Endothelial cell of umbilical vein (primary cell): ENCODE measurements at regions not wholly inside any gene's neighbourhood (a gene's known extent, or its start where the extent isn't known, plus 50 kb on each side); places are given as distances from the start of the nearest gene placed in this dataset.

Experiments used
- BruUV-seq: library from RNA; stranded (reverse); fragments of 400-500 nt; replicated peaks from 2 replicates; lab custom pipeline; 2021; lab: Mats Ljungman, UMichigan
- CTCF ChIA-PET: fragments of 300-600, 350-600 bp; sonication (Branson Sonifier 250); formaldehyde crosslinking; loops from one replicate; lab custom pipeline; 2021; ENCODE audit warnings: antibody characterized with exemption, inconsistent platforms; lab: Charles Lee
- POLR2A ChIA-PET: fragments of 300-600, 350-600 bp; sonication (Branson Sonifier 250); formaldehyde crosslinking; loops from one replicate; lab custom pipeline; 2021; ENCODE audit warnings: antibody characterized with exemption, inconsistent platforms; lab: Charles Lee
- DNase-seq: peaks from one replicate; pipeline ENCODE4 v3.0.0-alpha.2; 2011; ENCODE audit warnings: low read depth, low spot score
- FAIRE-seq: peaks from 2 replicates; lab custom pipeline; 2011; peaks lifted over from hg19 to GRCh38; lab: Jason Lieb, UNC
- H2AFZ ChIP-seq: 2 replicates; pipeline ENCODE4 v1.6.0; 2012; ENCODE audit warnings: low read depth, low read length, control low read depth, inconsistent platforms
- H3K27ac ChIP-seq: 2 replicates; pipeline ENCODE4 v1.5.1; 2011; ENCODE audit warnings: low read depth, mild to moderate bottlenecking, control low read depth, low read length, moderate library complexity; ENCODE audit not compliant: insufficient read depth
- H3K27me3 ChIP-seq, 2 experiments: 2 replicates each; pipeline versions ENCODE4 v1.6.0 to v1.6.1; 2011; ENCODE audit warnings: low read length in 2 of 2, mixed read lengths in 1 of 2; ENCODE audit not compliant: control insufficient read depth in 2 of 2, insufficient read depth in 2 of 2
- H3K36me3 ChIP-seq, 2 experiments: 2 replicates in 1 of 2; 3 replicates in 1 of 2; pipeline ENCODE4 v1.5.1; 2011; ENCODE audit warnings: low read length in 2 of 2, mild to moderate bottlenecking in 1 of 2, moderate library complexity in 1 of 2; ENCODE audit not compliant: control insufficient read depth in 2 of 2, insufficient read depth in 2 of 2; ENCODE audit errors: extremely low read depth in 1 of 2
- H3K4me1 ChIP-seq: 3 replicates; pipeline ENCODE4 v1.5.1; 2011; ENCODE audit warnings: mild to moderate bottlenecking, low read length; ENCODE audit not compliant: control insufficient read depth, insufficient read depth; ENCODE audit errors: extremely low read depth
- H3K4me2 ChIP-seq: 2 replicates; pipeline ENCODE4 v1.6.1; 2011; ENCODE audit warnings: low read length, control low read depth, mixed read lengths; ENCODE audit not compliant: insufficient read depth
- H3K4me3 ChIP-seq, 3 experiments: fragments of 200-600 bp in 1 of 3; sonication (generic), shearing (Covaris generic) in 1 of 3; replicated peaks in 1 of 3; 2 replicates each; pipeline ENCODE4 v1.5.1; 2011 to 2016; ENCODE audit warnings: control low read depth in 3 of 3, low read length in 3 of 3, mild to moderate bottlenecking in 2 of 3, inconsistent platforms in 1 of 3, low read depth in 1 of 3, moderate library complexity in 1 of 3; ENCODE audit not compliant: insufficient read depth in 1 of 3
- H3K79me2 ChIP-seq: 2 replicates; pipeline ENCODE4 v1.6.0; 2012; ENCODE audit warnings: low read length, inconsistent platforms; ENCODE audit not compliant: control insufficient read depth, insufficient read depth
- H3K9ac ChIP-seq: replicated peaks from 2 replicates; pipeline ENCODE3; 2011; ENCODE audit warnings: low read length, control low read depth; ENCODE audit not compliant: insufficient read depth; ENCODE audit errors: extremely low read depth
- H3K9me1 ChIP-seq: replicated peaks from 3 replicates; pipeline ENCODE4 v1.6.0; 2011; ENCODE audit warnings: mild to moderate bottlenecking, low read length; ENCODE audit not compliant: control insufficient read depth, insufficient read depth; ENCODE audit errors: extremely low read depth
- H3K9me3 ChIP-seq: replicated peaks from 2 replicates; pipeline ENCODE4 v1.5.1; 2012; ENCODE audit warnings: low read length, inconsistent platforms; ENCODE audit not compliant: control insufficient read depth, insufficient read depth
- H4K20me1 ChIP-seq: replicated peaks from 2 replicates; pipeline ENCODE3; 2011; ENCODE audit warnings: mild to moderate bottlenecking, low read length; ENCODE audit not compliant: control insufficient read depth, insufficient read depth; ENCODE audit errors: extremely low read depth
- CTCF ChIP-seq, 2 donors: IDR thresholded peaks; 1 replicate in 1 of 2; 2 replicates in 1 of 2; pipeline ENCODE4 v1.5.1; 2011; ENCODE audit warnings: low read length in 2 of 2, mild to moderate bottlenecking in 2 of 2, moderate library complexity in 2 of 2, control low read depth in 1 of 2, inconsistent platforms in 1 of 2, low read depth in 1 of 2; ENCODE audit not compliant: insufficient read depth in 1 of 2; ENCODE audit errors: extremely low read depth in 1 of 2
- EZH2 ChIP-seq: IDR thresholded peaks from 2 replicates; pipeline ENCODE4 v1.6.1; 2012; ENCODE audit warnings: borderline replicate concordance, low read depth, mild to moderate bottlenecking, moderate library complexity, low read length, inconsistent platforms; ENCODE audit not compliant: severe bottlenecking
- GATA2 ChIP-seq: IDR thresholded peaks from 2 replicates; pipeline ENCODE4 v1.7.0; 2011; ENCODE audit warnings: low read depth, mild to moderate bottlenecking, moderate library complexity, mixed read lengths, low read length; ENCODE audit not compliant: insufficient read length, insufficient read depth
- JUN ChIP-seq: IDR thresholded peaks from 2 replicates; pipeline ENCODE4 v1.6.1; 2011; ENCODE audit warnings: borderline replicate concordance, low read depth; ENCODE audit not compliant: insufficient read length, insufficient read depth
- MAX ChIP-seq: IDR thresholded peaks from 2 replicates; pipeline ENCODE4 v1.6.1; 2011; ENCODE audit not compliant: insufficient read depth, insufficient read length
- POLR2A ChIP-seq: IDR thresholded peaks from 2 replicates; pipeline ENCODE4 v1.6.1; 2012; ENCODE audit warnings: low read depth, mild to moderate bottlenecking, control low read depth, low read length
- POLR2AphosphoS5 ChIP-seq: IDR thresholded peaks from 2 replicates; pipeline ENCODE4 v1.6.1; 2012; ENCODE audit warnings: low read depth, mild to moderate bottlenecking, control low read depth, low read length, moderate library complexity; ENCODE audit not compliant: insufficient read depth
- dilution Hi-C: fragments of 300-500 bp; cut with MboI; formaldehyde crosslinking; loops from one replicate; pipeline ENCODE4 v1.15.0; 2019; ENCODE audit warnings: low sequenced_read_pairs; ENCODE audit not compliant: extremely low pct_ligation_motif_present
- intact Hi-C: fragments of 100-400 bp; cut with micrococcal nuclease; formaldehyde crosslinking; loops from one replicate; pipeline ENCODE4 v1.10.0; 2022

DNA sequence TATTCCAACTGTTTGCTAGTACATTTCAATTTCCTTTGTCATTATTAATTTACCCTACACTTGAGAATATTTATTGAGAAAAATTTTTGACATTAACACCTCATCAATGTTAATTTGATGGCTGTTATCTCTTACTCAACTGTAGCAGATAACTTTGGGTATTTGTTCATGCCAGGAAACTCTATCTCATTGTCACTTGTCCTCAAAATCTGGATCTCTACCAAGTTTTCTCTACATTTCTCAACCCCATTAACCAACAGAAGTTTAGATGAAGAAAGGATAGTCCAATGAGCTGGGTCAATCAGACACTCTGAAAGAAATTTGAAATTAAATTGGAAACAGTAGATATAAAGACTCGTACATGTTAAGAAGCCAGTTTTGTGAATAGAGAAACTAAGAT lies 395.3 kb downstream of the TUSC1 start:
- no peak overlapping the region for H3K4me3 ChIP-seq
- dilution Hi-C loops (no loop called here), intact Hi-C loops (no loop called here)
- no peaks in the 10 kb centered on the region for H3K9me3 ChIP-seq
- no peak overlapping the region for H3K4me2 ChIP-seq
- ChIA-PET CTCF (no interaction called here), POLR2A (no interaction called here)
- H3K9me1 ChIP-seq: no peaks in the 10 kb centered on the region
- no peak for FAIRE-seq
- no peaks in the 10 kb centered on the region for H3K36me3 ChIP-seq
- H3K79me2 ChIP-seq: no peaks in the 10 kb centered on the region
- H3K9ac ChIP-seq: no peak overlapping the region
- H3K4me1 ChIP-seq: no peaks in the 10 kb centered on the region
- H4K20me1 ChIP-seq: no peaks in the 10 kb centered on the region
- no TSS peak for BruUV-seq
- H3K27ac ChIP-seq: no peak overlapping the region
- TF ChIP-seq JUN (no peak), POLR2AphosphoS5 (no peak), POLR2A (no peak), EZH2 (no peak), CTCF (IDR thresholded peaks at IDR 0.05; ENCODE audit: extremely low read depth in 1 of 2, insufficient read depth in 1 of 2, low read depth in 1 of 2, low read length in 2 of 2) (no peak), MAX (no peak), GATA2 (no peak)
- DNase-seq: no peak
- H2AFZ ChIP-seq: no peak overlapping the region
- no peaks in the 10 kb centered on the region for H3K27me3 ChIP-seq
